Upper lobe of right lung (tissue), 1 donor: ENCODE measurements at regions not wholly inside any gene's neighbourhood (a gene's known extent, or its start where the extent isn't known, plus 50 kb on each side); places are given as distances from the start of the nearest gene placed in this dataset.

Experiments used
- ATAC-seq: fragments of 200-7000 bp; cut with Tn5 transposase; one replicate; pipeline ENCODE4 v1.9.1; 2020; ENCODE audit warnings: mild to moderate bottlenecking, moderate library complexity
- DNase-seq: peaks from one replicate; pipeline ENCODE4 v3.0.0-alpha.2; 2020
- H3K27ac ChIP-seq: fragments of 200-600 bp; one replicate; pipeline ENCODE4 v1.8.0; 2022
- H3K27me3 ChIP-seq: fragments of 200-600 bp; one replicate; pipeline ENCODE4 v1.8.0; 2022; ENCODE audit warnings: mild to moderate bottlenecking
- H3K36me3 ChIP-seq: fragments of 200-600 bp; one replicate; pipeline ENCODE4 v1.8.0; 2022
- H3K4me1 ChIP-seq: fragments of 200-600 bp; one replicate; pipeline ENCODE4 v1.8.0; 2022
- H3K4me3 ChIP-seq: fragments of 200-600 bp; one replicate; pipeline ENCODE4 v1.8.0; 2022; ENCODE audit warnings: mild to moderate bottlenecking
- H3K9me3 ChIP-seq: fragments of 200-600 bp; one replicate; pipeline ENCODE4 v1.8.0; 2022
- intact Hi-C: fragments of 100-400 bp; cut with DNase I; formaldehyde crosslinking; loops from one replicate; pipeline ENCODE4 v1.11.0; 2022
- TF ChIP-seq, protein P1 (sequence below): fragments of 200-600 bp; IDR thresholded peaks from one replicate; pipeline ENCODE4 v1.8.0; 2022; ENCODE audit warnings: antibody characterized with exemption
- donor health status: DM: no; HTN: yes; CAD: no; lungs with severe emphysema.

DNA sequence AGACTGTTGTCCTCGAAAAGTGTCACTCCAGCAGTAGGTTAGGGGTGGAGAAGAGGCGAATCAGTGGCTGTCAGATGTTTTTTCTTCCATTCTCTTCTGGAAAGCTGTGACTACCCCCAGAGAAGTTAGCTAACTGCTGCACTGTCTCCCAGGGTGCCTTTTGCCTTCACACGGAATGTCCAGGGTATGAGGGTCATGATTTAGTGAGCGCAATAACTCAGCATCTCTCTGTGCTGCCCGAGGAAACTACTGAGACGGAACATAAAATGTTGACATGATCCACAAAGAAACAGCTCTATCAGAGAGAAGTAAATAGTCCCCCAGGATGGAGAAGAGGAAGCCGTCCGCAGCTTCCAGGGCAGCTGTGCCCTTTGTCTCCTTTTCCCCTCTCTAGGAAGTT, 254.0 kb upstream of the ARGLU1 start:
- Histone ChIP-seq H3K4me1 (no peaks in the 10 kb centered on the region), H3K4me3 (no peak overlapping the region), H3K36me3 (no peaks in the 10 kb centered on the region), H3K9me3 (no peaks in the 10 kb centered on the region), H3K27ac (no peak overlapping the region), H3K27me3 (no peaks in the 10 kb centered on the region)
- DNase-seq (no peak), ATAC-seq (no peak)
- intact Hi-C loops, result no loop called here
- TF ChIP-seq, protein P1, sequence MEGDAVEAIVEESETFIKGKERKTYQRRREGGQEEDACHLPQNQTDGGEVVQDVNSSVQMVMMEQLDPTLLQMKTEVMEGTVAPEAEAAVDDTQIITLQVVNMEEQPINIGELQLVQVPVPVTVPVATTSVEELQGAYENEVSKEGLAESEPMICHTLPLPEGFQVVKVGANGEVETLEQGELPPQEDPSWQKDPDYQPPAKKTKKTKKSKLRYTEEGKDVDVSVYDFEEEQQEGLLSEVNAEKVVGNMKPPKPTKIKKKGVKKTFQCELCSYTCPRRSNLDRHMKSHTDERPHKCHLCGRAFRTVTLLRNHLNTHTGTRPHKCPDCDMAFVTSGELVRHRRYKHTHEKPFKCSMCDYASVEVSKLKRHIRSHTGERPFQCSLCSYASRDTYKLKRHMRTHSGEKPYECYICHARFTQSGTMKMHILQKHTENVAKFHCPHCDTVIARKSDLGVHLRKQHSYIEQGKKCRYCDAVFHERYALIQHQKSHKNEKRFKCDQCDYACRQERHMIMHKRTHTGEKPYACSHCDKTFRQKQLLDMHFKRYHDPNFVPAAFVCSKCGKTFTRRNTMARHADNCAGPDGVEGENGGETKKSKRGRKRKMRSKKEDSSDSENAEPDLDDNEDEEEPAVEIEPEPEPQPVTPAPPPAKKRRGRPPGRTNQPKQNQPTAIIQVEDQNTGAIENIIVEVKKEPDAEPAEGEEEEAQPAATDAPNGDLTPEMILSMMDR, result no peak

DNA sequence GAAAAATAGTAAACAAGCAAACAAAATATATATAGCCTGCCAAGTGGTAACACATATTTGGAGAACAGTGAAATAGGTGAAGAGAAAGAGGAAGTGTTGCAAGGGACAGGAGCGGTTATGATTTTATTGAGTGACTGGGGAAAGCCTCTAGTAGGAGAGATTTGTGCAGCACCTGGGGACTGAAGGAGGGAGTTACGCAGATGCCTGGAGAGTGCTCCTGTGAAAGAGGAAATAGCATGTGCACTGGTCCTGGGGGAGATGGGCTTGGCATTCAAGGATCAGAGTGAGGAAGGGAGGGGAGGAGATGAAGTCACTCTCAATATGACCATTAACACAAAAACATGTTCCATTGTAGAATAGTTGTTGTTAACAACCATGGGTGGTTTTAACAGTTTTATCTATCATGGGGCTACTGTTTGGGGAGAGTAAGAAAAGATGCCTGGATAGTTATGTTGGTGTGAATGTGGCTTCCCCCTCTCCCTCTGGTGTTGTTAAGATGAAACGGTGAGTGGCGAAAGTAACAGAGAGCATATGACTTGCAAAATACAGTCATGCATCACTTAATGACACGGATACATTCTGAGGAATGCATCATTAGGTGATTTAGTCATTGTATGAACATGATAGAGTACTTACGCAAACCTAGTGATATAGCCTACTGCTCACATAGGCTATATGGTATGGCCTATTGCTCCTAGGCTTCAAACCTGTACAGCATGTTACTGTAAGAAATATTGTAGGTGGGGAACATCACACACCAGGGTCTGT, 251.7 kb upstream of the ARGLU1 start:
- TF ChIP-seq, protein P1, result no peak
- no peaks in the 10 kb centered on the region for H3K36me3 ChIP-seq
- no peaks in the 10 kb centered on the region for H3K27me3 ChIP-seq
- DNase-seq (no peak), ATAC-seq (no peak)
- no peaks in the 10 kb centered on the region for H3K4me1 ChIP-seq
- H3K27ac ChIP-seq, result no peak overlapping the region
- intact Hi-C loops, result no loop called here
- H3K4me3 ChIP-seq, result no peak overlapping the region
- no peaks in the 10 kb centered on the region for H3K9me3 ChIP-seq

DNA sequence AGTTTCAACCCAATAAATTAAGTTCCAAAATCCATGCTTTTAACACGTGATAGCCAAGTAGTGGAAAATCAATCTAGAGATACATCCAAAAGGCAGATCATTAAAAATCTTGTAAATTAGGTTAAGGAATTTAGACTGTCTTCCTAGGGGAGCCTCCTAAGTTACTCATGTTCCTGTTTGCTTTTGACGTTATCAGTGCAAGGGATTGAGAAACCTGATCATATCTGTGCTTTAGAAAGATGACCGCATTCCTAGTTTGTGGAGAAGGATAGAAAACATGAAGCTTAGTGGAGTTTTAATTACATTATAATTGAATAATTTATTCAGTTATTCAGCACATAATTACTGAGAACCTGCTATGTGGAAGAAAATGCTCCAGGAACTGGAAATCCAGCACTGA, 251.0 kb upstream of the ARGLU1 start:
- no peak overlapping the region for H3K27ac ChIP-seq
- no peaks in the 10 kb centered on the region for H3K9me3 ChIP-seq
- TF ChIP-seq, protein P1, result no peak
- DNase-seq (no peak), ATAC-seq (no peak)
- no peaks in the 10 kb centered on the region for H3K4me1 ChIP-seq
- intact Hi-C loops, result no loop called here
- H3K4me3 ChIP-seq, result no peak overlapping the region
- no peaks in the 10 kb centered on the region for H3K36me3 ChIP-seq
- no peaks in the 10 kb centered on the region for H3K27me3 ChIP-seq

DNA sequence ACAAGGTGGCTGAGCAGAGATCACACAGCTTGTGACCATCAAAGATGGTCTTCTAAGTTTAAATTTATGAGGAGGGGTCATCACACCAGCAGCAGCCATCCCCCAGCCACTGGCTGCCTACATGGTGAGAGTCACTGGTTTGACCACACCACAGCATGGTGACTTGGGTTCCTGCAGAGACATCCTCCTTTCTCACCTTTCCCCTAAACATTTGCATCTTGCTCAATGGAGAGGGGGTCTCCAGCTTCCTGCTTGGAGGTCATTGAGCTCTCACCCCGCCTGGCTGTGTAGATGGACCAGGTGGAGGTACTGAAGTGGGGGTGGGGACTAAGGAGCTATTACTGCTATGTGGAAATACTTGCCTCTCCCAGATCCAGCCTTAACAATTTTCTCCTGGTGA, 247.6 kb upstream of the ARGLU1 start:
- intact Hi-C loops, result no loop called here

DNA sequence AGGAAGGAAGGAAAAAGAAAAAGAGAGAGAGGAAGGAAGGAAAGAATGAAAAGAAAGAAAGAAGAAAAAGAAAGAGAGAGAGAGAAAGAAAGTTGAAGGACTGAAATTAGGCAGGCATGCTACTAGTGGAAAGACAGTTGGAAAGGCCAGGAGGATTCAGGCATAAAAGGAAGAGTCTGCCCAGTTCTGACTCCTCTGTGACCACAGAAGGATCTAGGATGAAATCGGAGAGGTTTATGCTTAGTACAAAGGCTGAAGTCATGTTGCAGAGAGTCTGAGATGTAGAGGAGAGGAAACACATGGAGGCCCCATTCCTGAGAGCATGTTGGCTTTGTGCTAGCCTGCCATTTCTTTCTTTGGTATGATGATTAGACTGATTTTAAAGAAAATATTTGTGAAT, 246.5 kb upstream of the ARGLU1 start:
- ATAC-seq, result no peak
- no peaks in the 10 kb centered on the region for H3K4me1 ChIP-seq
- no peaks in the 10 kb centered on the region for H3K27me3 ChIP-seq
- H3K27ac ChIP-seq, result no peak overlapping the region
- intact Hi-C loops, result no loop called here
- DNase-seq, result no peak
- H3K36me3 ChIP-seq, result no peaks in the 10 kb centered on the region
- no peak overlapping the region for H3K4me3 ChIP-seq
- no peaks in the 10 kb centered on the region for H3K9me3 ChIP-seq
- TF ChIP-seq, protein P1, result no peak

More for the DNA sequence above, 247.6 kb upstream of the ARGLU1 start:
- no peaks in the 10 kb centered on the region for H3K4me1 ChIP-seq
- no peaks in the 10 kb centered on the region for H3K36me3 ChIP-seq
- no peaks in the 10 kb centered on the region for H3K9me3 ChIP-seq
- no peaks in the 10 kb centered on the region for H3K27me3 ChIP-seq
- ATAC-seq (no peak), DNase-seq (no peak)
- TF ChIP-seq, protein P1, result no peak
- H3K4me3 ChIP-seq, result no peak overlapping the region
- H3K27ac ChIP-seq, result no peak overlapping the region

DNA sequence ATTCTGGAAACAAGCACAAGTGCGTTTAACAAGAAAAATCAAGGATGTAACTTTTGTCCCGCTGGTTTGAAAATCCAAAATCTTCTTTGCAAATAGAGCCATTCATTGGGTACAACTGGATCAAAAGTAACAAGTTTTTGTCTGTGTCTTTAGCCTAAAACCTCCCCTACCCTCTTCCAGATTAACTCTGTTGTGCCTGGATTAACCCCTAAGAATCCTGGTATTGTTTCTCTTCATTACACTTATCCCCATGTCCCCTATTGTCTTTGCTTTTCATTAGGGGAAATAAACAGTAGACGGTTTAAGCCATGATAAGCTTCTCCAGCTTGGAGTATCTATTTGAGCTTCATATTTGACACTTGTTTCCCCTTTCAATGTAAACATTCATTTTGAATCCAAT, 242.1 kb upstream of the ARGLU1 start:
- Histone ChIP-seq H3K27me3 (no peaks in the 10 kb centered on the region), H3K4me3 (no peak overlapping the region), H3K27ac (no peak overlapping the region), H3K9me3 (no peaks in the 10 kb centered on the region), H3K4me1 (no peaks in the 10 kb centered on the region), H3K36me3 (no peaks in the 10 kb centered on the region)
- ATAC-seq (no peak), DNase-seq (no peak)
- intact Hi-C loops, result no loop called here
- TF ChIP-seq, protein P1, result no peak
